Brain microvascular endothelial cell (primary cell): ENCODE measurements at regions not wholly inside any gene's neighbourhood (a gene's known extent, or its start where the extent isn't known, plus 50 kb on each side); places are given as distances from the start of the nearest gene placed in this dataset.

Experiments
- DNase-seq: peaks from one replicate; pipeline ENCODE4 v3.0.0-alpha.2; 2020
- H3K27ac ChIP-seq: fragments of 250-450 bp; sonication (Bioruptor Pico); 2 replicates; pipeline ENCODE4 v1.5.1; 2020; ENCODE audit warnings: mild to moderate bottlenecking, moderate library complexity
- H3K27me3 ChIP-seq: fragments of 250-450 bp; sonication (Bioruptor Pico); replicated peaks from 2 replicates; pipeline ENCODE4 v1.5.1; 2020; ENCODE audit warnings: mild to moderate bottlenecking
- H3K36me3 ChIP-seq: fragments of 250-450 bp; sonication (Bioruptor Pico); replicated peaks from 2 replicates; pipeline ENCODE4 v1.5.1; 2020; ENCODE audit warnings: mild to moderate bottlenecking
- H3K4me3 ChIP-seq: 2 replicates; pipeline ENCODE4 v1.5.1; 2011; ENCODE audit warnings: low read depth, mild to moderate bottlenecking, control low read depth, low read length, moderate library complexity
- CTCF ChIP-seq: IDR thresholded peaks from 2 replicates; pipeline ENCODE4 v1.5.1; 2011; ENCODE audit warnings: low read depth, mild to moderate bottlenecking, moderate library complexity, low read length, control low read depth, inconsistent platforms; ENCODE audit errors: missing control alignments
- in situ Hi-C: cut with HindIII; loops from 2 replicates; pipeline ENCODE4 v1.10.0; 2017; ENCODE audit warnings: low sequenced_read_pairs, low pct_ligation_motif_present

GRCh38 chr13:68214691-68215415 is 984.7 kb upstream of the PCDH9 start:
- Histone ChIP-seq H3K27ac (no peak overlapping the region), H3K27me3 (no peaks in the 10 kb centered on the region), H3K4me3 (no peak overlapping the region), H3K36me3 (no peaks in the 10 kb centered on the region)
- no peak for TF ChIP-seq CTCF
- in situ Hi-C loops: no loop called here
- DNase-seq: no peak

GRCh38 chr13:68199271-68199670 is 969.1 kb upstream of the PCDH9 start:
- in situ Hi-C loops: no loop called here
- no peaks in the 10 kb centered on the region for H3K36me3 ChIP-seq
- no peaks in the 10 kb centered on the region for H3K27me3 ChIP-seq
- no peak overlapping the region for H3K4me3 ChIP-seq
- no peak for DNase-seq
- TF ChIP-seq CTCF: no peak
- H3K27ac ChIP-seq: no peak overlapping the region

GRCh38 chr13:68190818-68191217 is 960.7 kb upstream of the PCDH9 start:
- Histone ChIP-seq H3K36me3 (no peaks in the 10 kb centered on the region), H3K27ac (no peak overlapping the region), H3K27me3 (no peaks in the 10 kb centered on the region), H3K4me3 (no peak overlapping the region)
- in situ Hi-C loops: no loop called here
- DNase-seq: peak; percentile 63
- TF ChIP-seq CTCF: no peak

GRCh38 chr13:68185444-68186141 is 955.5 kb upstream of the PCDH9 start:
- in situ Hi-C loops: no loop called here
- TF ChIP-seq CTCF: no peak
- DNase-seq: no peak

GRCh38 chr13:68176475-68176874 is 946.3 kb upstream of the PCDH9 start:
- in situ Hi-C loops: no loop called here
- peak; percentile 77 for DNase-seq

More at GRCh38 chr13:68185444-68186141, 955.5 kb upstream of the PCDH9 start:
- H3K27ac ChIP-seq: no peak overlapping the region
- no peak overlapping the region for H3K4me3 ChIP-seq
- H3K27me3 ChIP-seq: no peaks in the 10 kb centered on the region
- no peaks in the 10 kb centered on the region for H3K36me3 ChIP-seq

More at GRCh38 chr13:68176475-68176874, 946.3 kb upstream of the PCDH9 start:
- H3K36me3 ChIP-seq: no peaks in the 10 kb centered on the region
- H3K27me3 ChIP-seq: no peaks in the 10 kb centered on the region
- TF ChIP-seq CTCF: no peak
- no peak overlapping the region for H3K27ac ChIP-seq
- H3K4me3 ChIP-seq: no peak overlapping the region
